Panc1 (cell line): ENCODE measurements at regions not wholly inside any gene's neighbourhood (a gene's known extent, or its start where the extent isn't known, plus 50 kb on each side); places are given as distances from the start of the nearest gene placed in this dataset.

Source experiments
- POLR2AphosphoS5 ChIP-seq: IDR thresholded peaks from 2 replicates; pipeline ENCODE4 v1.6.1; 2012; ENCODE audit warnings: mild to moderate bottlenecking, low read depth, low read length, moderate library complexity
- SIN3A ChIP-seq: IDR thresholded peaks from 2 replicates; pipeline ENCODE4 v1.6.1; 2012; ENCODE audit warnings: low read depth, mild to moderate bottlenecking, low read length, moderate library complexity, borderline replicate concordance; ENCODE audit not compliant: insufficient read depth
- TCF7L2 ChIP-seq: IDR thresholded peaks from 2 replicates; pipeline ENCODE4 v1.6.1; 2011; ENCODE audit warnings: mild to moderate bottlenecking, low read depth, low read length, inconsistent platforms
- TF ChIP-seq, protein P1 (sequence below): fragments of 450-650 bp; IDR thresholded peaks from 2 replicates; pipeline ENCODE4 v1.5.1; 2017; ENCODE audit warnings: mild to moderate bottlenecking
- TF ChIP-seq, protein P2 (sequence below), 2 experiments: IDR thresholded peaks; 2 replicates each; pipeline ENCODE4 v1.6.1; 2011 to 2012; ENCODE audit warnings: low read depth in 2 of 2, control low read depth in 1 of 2, low read length in 1 of 2, mild to moderate bottlenecking in 1 of 2, moderate library complexity in 1 of 2; ENCODE audit not compliant: insufficient read depth in 1 of 2

GRCh38 chr19:28386470-28386869, 826.5 kb downstream of the UQCRFS1 start:
- TF ChIP-seq, protein P1, sequence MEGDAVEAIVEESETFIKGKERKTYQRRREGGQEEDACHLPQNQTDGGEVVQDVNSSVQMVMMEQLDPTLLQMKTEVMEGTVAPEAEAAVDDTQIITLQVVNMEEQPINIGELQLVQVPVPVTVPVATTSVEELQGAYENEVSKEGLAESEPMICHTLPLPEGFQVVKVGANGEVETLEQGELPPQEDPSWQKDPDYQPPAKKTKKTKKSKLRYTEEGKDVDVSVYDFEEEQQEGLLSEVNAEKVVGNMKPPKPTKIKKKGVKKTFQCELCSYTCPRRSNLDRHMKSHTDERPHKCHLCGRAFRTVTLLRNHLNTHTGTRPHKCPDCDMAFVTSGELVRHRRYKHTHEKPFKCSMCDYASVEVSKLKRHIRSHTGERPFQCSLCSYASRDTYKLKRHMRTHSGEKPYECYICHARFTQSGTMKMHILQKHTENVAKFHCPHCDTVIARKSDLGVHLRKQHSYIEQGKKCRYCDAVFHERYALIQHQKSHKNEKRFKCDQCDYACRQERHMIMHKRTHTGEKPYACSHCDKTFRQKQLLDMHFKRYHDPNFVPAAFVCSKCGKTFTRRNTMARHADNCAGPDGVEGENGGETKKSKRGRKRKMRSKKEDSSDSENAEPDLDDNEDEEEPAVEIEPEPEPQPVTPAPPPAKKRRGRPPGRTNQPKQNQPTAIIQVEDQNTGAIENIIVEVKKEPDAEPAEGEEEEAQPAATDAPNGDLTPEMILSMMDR, result no peak
- no peak for TF ChIP-seq TCF7L2
- TF ChIP-seq, protein P2, sequence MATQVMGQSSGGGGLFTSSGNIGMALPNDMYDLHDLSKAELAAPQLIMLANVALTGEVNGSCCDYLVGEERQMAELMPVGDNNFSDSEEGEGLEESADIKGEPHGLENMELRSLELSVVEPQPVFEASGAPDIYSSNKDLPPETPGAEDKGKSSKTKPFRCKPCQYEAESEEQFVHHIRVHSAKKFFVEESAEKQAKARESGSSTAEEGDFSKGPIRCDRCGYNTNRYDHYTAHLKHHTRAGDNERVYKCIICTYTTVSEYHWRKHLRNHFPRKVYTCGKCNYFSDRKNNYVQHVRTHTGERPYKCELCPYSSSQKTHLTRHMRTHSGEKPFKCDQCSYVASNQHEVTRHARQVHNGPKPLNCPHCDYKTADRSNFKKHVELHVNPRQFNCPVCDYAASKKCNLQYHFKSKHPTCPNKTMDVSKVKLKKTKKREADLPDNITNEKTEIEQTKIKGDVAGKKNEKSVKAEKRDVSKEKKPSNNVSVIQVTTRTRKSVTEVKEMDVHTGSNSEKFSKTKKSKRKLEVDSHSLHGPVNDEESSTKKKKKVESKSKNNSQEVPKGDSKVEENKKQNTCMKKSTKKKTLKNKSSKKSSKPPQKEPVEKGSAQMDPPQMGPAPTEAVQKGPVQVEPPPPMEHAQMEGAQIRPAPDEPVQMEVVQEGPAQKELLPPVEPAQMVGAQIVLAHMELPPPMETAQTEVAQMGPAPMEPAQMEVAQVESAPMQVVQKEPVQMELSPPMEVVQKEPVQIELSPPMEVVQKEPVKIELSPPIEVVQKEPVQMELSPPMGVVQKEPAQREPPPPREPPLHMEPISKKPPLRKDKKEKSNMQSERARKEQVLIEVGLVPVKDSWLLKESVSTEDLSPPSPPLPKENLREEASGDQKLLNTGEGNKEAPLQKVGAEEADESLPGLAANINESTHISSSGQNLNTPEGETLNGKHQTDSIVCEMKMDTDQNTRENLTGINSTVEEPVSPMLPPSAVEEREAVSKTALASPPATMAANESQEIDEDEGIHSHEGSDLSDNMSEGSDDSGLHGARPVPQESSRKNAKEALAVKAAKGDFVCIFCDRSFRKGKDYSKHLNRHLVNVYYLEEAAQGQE (IDR thresholded peaks at IDR 0.05; ENCODE audit: insufficient read depth in 1 of 2, low read depth in 2 of 2, low read length in 1 of 2), result no peak
- no peak for TF ChIP-seq POLR2AphosphoS5
- TF ChIP-seq SIN3A, result no peak
